HG02852 (cell line): ENCODE measurements at regions not wholly inside any gene's neighbourhood (a gene's known extent, or its start where the extent isn't known, plus 50 kb on each side); places are given as distances from the start of the nearest gene placed in this dataset.
"Not testable (repeated sequence)": the region's sequence is repeated elsewhere in the genome, so short reads cannot be mapped to it uniquely, and the experiment has no call there.

Source experiments
- ATAC-seq: cut with Tn5 transposase; IDR thresholded peaks from one replicate; pipeline ENCODE4 v1.9.1; 2021; ENCODE audit warnings: mild to moderate bottlenecking, moderate library complexity; ENCODE audit not compliant: unreplicated experiment

DNA sequence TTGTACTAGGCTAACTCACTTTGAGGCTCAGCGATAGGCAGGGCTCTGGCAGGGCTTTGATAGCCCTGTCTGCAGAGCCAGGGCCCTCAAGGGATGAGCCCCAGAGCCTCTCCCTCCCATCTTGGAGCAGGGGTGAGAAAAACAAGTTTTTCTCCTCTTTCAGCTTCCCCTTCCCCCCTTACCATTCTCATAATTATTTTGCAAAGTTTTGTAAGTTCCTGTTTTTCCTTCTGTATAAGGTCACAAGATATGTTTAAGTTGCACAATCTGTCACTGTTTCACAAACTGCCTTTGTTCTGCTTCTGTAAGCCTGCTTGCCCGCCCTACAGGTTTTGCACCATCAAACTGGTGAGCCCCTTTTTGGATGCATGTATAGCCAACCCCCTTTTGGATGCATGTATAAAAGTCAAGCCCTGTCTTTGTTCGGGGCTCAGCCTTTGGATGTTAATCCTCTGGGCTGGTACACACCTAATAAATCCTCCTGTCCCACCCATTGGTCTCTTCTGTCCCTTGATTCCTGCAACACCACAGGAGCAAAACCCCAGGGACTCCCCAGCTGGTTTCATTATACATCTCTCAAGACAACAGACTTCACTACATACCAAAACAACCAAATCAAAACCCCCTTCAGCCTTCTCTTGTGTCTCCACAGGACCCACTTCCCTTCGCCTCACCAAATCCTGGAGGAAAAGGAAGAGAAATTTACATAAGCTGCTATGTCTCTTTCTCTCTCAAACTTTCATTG lies 52.5 kb upstream of the RESF1 start:
- ATAC-seq = peak; percentile 75

DNA sequence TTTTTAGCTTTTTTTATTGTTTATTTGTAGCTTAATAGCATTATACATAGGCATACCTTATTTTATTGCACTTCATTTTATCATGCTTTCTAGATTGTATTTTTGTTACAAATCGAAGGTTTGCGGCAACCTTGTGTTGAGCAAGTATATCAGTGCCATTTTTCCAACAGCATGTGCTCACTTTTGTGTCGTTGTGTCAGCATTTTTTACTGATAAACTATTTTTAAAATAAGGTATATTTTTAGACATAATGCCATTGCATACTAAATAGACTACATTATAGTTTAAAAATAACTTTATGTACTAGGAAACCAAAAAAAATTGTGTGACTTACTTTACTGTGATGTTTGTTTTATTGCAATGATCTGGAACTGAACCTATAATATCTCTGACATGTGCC lies 56.2 kb upstream of the RESF1 start:
- ATAC-seq = no peak

DNA sequence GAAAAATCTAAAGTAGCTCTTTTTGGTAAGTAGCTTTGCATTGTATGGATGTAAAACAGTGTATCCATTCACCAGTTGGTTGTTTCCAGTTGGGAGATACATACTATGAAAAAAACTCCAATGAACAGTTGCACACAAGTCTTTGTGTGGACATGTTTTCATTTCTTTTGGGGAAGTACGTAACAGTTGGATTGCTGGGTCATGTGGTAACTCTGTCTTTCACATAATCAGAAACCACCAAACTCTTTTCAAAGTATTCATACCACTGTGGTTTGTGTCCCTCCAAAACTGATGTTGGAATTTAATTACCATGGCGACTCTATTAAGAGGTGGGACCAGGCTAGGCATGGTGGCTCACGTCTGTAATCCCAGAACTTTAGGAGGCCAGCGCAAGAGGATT lies 58.9 kb upstream of the RESF1 start:
- no peak for ATAC-seq

DNA sequence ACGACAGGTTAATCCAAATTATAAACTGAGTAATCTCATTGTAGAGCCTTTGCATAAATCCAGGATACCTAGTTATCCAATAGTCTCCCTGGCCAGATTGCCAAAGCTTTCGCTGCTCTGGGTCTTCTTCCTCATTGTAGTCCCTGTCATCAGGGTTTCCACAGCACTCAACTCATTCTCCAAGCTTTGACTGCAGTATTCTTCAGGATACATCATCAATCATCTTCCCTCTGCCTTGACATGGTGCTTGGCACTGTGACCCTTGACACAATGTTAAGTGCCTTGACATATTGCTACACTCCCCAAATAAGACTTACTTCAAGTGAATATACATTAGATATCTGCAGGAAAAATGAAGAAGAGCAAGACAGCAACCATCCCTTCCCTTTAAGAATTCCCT lies 60.1 kb upstream of the RESF1 start:
- no peak for ATAC-seq

DNA sequence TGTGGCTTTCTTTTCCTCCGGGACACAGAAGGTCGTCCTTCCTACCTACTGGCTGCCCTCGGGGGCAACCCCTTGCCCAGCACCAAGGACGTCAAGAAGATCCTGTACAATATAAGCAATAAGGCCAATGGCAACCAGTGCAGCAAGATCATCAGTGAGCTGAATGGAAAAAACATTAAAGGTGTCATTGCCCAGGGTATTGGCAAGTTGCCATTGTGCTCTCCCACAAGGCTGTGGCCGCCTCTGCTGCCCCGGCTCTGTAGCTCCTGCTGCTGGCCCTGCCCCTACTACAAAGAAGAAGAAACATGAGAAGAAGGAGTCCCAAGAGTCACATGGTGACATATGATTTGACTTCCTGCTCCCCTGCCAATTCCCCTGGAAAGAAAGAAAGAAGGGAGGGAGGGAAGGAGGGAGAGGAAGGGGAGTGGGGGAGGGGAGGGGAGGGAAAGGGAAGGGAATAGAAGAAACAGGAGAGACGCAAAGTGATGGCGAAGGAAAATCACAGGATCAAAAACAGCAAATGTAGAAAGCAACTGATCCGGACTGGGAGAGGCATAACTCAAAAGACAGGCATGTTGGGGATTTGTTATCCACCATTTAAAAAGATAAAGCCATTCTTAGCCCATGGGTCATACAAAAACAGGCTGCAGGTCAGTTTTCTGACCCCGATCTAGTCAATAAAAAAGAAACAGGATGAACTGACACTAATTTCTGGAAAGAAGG lies 61.3 kb upstream of the RESF1 start:
- no peak for ATAC-seq

DNA sequence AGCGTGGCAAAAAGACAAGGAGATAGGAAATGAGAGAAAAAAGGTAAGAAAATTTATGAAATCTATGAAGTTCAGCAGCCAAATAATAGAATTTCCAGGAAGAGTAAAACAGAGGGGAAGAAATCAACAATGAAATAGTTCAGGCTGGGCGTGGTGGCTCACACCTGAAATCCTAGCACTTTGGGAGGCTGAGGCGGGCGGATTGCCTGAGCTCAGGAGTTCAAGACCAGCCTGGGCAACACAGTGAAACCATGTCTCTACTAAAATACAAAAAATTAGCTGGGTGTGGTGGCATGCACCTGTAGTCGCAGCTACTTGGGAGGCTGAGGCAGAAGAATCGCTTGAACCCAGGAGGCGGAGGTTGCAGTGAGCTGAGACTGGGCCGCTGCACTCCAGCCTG lies 62.1 kb upstream of the RESF1 start:
- ATAC-seq = not testable (repeated sequence)

DNA sequence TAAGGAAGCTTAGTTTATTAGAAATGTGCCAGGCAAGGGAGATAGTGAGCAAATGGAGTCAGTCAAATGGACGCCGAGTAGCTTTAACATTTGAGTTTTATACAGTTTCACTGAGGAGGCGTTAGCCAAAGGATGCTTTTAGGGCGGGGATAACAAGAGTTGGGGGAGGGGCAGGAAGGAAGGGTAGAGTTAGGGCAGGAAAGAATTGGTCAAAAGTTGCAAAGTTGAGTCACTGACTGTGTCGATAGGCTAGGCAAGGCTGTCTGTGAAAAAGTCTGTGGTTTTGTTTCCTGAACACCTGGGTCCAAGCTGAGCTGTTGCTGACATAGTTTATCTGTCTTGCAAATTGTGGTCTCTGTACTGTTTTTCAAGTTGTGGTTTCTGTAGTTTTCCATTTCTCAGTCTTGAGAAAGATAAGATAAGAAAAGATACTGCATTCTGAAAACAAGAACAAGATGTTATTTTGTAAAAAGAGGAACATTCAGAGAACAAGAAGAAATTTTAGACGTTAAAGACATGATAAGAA lies 62.6 kb upstream of the RESF1 start:
- peak; percentile 99 for ATAC-seq

DNA sequence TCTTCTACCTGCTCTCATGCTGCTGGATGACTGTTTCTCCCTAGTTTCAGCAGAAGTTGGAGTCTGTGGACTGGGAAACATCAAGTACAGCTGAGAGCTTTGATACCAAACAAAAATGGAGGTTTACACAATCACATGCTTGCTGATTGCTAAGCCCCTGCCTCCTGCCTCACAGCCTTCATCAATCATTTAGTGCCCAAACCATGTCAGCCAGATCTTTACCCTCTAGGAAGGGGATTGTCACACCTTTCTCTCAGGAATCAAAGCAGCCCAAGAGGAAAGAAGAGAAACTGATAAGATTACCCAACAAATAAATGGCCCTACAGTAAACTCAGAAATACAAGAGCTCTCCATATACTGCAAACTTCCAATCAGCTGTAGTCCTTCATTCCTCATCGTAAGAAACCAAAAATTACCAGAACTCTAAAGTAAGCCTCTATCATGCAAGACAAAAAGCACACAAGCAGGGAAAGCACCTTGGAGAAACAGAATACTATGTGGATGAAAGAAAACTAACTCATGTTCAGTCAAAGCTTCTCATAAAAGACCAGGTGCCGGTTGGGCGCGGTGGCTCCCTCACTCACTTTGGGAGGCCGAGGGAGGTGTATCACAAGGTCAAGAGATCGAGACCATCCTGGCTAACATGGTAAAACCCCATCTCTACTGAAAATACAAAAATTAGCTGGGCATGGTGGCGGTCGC lies 63.6 kb upstream of the RESF1 start:
- ATAC-seq = no peak

DNA sequence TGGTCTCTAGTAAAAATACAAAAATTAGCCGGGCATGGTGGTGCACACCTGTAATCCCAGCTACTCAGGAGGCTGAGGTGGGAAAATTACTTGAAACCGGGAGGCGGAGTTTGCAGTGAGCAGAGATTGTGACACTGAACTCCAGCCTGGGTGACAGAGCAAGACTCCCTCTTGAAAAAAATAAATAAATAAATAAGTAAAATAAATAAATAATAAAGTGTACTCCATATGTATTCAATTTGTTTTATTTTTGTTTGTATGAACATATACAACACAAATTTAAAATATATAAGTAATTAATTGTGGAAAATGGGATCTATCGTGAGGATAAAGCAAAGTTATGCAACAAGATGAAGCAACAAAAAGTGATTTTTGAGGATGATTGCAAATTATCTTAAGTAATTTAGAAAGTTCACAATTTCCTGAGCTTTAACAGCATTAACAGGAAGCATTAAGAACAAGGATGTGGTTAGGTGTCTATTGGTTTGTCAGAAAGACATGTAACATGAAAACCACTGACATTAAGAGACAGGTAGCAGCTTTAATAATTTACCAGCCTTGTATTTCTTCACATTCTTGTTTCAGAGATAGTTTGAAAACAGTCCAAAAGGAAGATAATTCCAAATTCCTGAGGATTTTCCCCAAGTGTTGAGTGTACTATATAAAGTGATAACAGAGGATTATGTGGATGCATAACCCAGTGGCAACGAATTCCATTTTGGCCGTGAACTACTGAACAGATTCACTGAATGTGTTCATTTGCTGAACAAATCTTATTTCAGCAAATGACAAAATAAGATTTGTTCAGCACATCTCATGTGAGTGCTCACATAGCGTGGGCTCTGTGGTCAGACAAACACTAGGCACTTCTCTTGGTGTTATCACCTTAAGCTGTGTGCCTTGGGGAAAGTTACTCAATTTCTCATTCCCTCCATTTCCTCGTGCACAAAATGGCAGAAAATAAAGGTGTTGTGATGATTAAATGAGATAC lies 68.6 kb upstream of the RESF1 start:
- no peak for ATAC-seq

DNA sequence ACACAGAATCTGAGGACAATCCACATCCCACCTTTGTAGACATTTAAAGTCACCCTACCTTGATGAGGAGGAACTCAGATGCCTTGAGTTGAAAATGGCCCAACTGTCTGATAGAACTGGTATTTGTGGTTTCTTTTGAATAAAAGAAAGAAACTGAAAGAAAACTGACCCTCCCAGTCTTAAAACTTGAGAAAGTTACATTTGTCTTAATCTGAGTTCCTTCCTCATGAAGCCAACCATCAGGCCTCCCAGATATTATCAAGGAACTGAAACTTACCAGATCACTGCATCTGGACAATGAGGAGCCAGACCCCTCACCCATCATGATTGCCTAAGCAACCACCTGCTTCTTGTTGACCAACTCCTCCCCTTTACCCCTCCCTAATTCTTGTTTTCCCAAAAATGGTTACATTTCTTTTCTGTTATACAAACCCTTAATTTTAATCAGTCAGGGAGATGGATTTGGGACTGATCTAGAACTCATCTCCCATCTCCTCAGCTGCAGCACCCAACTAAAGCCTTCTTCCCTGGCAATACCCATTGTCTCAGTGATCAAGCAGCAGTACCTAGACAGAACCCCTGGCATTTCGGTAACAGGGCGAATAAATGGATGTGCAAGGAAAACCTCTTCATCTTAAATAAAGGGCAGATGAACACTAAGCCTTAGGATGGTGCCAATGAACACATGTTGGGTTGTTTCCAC lies 72.0 kb upstream of the RESF1 start:
- peak; percentile 65 for ATAC-seq

DNA sequence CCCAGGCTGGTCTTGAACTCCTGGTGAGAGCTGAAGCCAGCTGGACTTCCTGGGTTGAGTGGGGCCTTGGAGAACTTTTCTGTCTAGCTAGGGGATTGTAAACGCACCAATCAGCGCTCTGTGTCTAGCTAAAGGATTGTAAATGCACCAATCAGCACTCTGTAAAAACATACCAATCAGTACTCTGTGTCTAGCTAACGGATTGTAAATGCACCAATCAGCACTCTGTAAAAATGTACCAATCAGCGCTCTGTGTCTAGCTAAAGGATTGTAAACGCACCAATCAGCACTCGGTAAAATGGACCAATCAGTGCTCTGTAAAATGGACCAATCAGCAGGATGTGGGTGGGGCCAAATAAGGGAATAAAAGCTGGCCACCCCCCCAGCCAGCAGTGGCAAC lies 76.5 kb upstream of the RESF1 start:
- ATAC-seq = not testable (repeated sequence)

DNA sequence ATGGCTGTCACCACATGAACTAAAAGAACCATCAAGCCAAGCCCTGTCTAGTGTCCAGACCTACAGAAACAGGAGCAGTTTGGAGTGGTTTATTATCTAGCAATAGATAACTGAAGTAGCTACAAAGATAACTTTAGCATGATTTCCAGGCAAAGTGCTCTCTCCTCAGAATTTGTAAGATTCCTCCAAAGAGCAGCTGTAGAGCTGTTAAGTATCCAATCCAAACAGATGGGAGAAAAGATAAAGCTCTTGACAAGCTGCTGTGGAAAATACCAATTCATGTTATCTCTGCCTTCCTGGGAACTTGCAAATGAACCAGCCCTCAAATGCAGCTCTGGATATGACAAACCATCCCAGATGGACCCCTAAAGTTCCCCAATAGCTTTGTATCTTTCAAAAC lies 78.9 kb upstream of the RESF1 start:
- ATAC-seq = no peak

DNA sequence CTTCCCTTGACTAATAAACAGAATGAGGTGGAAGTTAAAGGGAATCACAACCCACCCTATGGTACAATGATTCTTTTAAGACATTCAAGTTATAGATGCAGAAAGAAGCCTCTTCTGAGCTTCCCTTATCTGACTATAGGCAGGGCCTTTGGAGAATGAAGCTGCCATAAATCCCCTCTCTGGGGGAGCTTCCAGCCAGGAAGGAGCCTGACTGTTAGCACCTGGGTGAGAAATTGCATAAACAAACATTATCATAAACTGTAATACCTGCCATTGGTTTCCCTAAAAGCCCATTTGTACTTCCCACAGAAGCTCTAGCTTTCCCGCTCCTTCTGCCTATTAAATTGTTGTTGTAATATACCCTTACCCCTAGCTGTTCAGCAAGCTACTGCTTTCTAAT lies 81.3 kb upstream of the RESF1 start:
- ATAC-seq = no peak

DNA sequence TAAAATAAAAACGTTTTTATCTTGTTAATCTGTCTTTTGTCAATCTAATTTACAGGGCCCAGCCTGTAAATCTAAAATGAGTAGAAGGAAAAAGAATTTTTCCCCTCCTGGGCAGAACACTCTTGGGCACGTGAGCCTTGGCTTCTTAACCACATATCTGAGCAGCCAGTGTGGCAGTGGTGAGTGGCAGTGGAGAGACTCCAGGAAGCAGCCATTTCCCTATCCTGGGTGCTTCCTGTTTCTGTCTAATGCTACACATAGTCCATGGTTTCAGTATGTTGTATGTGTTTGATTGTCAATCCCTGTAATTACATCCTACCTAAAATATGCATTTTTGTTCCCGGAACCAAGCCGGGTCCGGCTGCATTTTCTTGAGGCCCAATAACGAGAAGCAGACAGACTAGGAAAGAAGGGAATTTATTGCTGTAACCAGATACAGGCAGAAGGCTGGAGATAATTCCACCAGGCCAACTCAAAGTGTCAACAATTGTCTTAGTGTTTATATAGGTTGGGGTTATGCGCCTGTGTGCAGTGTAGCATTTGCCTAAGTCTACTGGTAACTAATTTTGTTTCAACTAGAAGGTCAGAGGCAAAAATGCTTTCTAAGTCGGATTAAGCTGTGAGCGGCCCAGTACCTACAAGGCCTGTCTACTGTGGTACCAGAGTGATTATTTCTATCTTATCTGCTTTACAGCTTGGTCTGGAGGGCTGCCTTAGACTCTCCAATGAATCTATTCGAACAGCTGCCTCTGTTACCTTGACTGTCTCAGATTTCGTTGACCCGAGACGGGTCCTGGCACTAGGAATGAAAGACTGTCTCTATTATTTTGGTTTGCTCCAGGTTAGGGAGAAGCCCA lies 82.4 kb upstream of the RESF1 start:
- no peak for ATAC-seq

DNA sequence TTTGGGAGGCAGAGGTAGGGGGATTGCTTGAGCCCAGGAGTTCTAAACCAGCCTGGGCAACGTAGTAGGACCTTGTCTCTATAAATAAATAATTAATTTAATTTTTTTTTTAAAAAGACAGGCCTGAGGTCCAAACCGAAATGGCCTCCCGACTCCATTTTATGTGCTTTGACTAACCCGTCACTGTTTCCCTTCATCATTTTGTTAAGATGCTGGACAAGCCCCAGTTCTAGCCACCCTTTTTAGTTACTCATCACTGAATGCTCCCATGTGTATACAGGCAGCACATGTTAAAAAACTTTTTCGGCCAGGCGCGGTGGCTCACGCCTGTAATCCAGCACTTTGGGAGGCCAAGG lies 83.6 kb upstream of the RESF1 start:
- no peak for ATAC-seq

DNA sequence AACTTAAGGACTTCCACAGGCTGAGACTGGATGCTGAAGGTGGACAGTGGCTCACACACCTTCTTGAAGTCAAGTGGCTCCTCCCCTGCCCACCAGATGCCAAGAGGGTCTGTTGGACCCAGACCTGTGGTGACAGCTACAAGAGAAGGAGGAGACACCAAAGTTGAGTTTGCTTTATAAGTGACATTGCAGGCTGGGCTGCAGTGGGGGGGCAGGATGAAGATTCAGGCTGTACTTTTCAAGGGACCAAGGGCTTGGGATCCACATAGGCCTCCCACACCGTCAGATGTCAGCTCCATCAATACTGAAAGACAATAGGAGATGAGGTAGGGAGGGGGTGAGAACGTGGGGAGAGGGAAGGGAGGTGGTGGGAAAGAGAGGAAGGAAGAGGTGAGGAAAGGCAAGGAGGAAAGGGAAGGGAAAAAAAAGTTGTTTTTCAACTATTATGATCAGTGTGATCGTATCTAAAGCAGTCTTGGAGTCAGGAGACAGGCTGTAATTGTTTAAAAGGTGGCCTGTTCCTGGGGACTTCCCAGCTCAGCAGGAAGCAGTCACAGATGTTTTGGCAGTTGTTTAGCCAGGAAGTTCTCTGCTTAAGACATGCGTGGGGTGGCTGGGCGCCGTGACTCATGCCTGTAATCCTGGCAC lies 84.1 kb upstream of the RESF1 start:
- peak; percentile 95 for ATAC-seq

DNA sequence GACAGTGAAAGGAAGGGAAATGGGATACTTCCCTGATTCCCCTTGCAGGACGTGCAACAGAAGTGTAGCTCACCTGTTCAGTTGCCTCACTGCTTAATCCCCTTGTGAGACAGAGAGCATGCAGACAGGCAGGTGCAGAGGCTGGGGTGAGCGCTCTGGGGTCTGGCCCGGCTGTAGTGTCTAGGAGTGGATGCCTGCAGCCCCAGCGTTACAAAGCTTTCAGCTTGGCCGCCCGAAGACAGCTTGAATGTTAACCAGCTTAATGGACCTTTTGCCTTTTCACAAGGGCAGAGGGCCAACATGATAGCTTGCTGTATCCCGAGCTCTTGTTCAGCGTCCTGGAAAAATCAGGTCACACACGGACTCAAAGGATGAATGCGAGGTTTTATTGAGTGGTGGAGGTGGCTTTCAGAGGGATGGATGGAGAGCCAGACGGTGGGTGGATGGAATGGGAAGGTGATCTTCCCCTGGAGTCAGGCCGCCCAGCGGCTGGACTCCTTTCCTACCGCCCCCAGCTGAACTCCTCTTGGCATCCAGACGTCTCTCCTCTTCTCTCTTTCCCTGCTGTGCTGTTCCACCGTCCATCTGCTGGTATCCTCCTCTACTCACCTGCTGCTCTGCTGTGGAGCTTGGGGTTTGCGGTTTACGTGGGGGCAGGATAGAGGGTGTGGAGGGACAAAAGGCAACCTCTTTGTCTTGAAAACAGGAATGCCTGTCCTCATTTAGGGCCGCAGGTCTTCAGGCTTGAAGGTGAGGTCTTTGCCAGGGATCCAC lies 86.2 kb upstream of the RESF1 start:
- ATAC-seq = no peak

DNA sequence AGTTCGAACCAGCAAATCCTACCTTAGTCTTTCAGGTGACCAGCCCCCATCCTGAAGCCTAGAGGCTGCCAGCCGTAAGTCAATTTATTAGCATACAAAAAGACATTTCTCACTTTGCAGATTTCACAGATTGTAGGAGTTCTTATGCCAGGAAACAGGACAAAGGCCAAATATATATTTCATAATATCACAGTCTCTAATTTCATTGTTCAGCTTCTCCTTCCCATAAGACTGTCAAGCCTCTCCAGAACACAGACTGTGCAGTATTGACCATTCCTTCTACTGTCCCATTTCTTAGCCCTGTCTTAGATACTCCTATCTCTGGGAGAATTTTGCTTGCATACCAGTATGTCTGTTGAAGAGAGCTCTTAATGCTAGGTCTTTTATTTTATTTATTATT lies 89.2 kb upstream of the RESF1 start:
- no peak for ATAC-seq
